ENCODE measurements at regions not wholly inside any gene's neighbourhood (a gene's known extent, or its start where the extent isn't known, plus 50 kb on each side); places are given as distances from the start of the nearest gene placed in this dataset.
"Not testable (repeated sequence)": the region's sequence is repeated elsewhere in the genome, so short reads cannot be mapped to it uniquely, and the experiment has no call there.

DNA sequence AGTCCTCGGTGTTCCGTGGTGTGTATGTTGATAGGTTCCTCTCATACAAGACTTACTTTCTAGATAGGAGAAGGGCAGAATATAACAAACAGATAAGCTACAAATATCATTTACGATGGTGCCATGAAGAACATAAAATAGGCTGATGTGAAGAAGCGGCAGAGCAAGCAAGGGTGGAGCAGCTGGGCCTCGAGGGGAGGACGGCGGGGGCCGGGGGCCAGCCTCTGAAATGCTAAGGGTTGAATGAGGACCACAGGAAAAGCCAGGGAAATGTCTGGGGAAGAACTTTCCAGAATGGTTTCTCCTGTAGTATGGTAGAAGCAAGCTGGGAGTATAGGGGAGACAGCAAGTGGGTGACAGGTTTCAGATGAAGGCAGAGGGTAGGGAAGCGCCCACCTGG is 529.5 kb downstream of the LIG4 start:
- DNase-seq (ENCODE audit: low read depth in 2 of 2, low spot score in 1 of 2), result no peak

DNA sequence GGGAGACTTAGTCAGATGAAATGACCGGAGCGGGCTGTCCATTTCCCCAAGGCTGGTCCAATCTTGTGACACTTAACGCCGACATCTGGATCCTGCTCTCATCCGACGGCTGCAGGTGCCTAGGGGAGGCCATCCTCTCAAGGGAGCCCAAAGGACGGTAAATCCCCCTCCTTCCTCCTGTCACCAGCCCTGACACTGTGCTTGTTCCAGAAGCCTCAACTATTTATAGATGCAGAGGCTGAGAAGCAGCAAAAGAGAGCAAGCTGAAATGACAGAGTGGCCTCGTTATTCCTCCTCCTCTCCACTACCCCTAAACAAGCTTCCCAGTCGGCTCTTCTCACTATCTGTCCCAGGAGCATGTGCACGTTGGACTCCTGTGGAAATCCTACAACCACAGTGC is 533.7 kb downstream of the LIG4 start:
- no peak for DNase-seq (ENCODE audit: low read depth in 2 of 2, low spot score in 1 of 2)

DNA sequence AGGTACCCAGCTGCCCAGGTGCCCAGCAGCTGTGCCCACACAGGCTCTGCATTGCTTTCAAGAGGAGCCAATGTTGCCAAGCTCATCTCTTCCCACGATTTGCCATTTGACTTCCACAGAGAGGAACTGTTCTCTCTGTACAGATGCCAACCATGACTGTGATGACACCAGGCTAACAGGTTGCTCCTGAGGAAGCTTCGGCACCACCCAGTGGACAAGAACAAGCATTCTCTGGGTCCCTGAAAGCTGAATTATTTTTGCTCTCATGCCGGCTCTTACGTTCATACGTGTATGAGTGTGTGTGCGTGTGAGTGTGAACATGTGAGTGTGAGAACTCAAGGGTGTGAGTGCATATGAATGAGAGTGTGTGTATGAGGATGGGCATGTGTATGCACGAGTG is 535.2 kb downstream of the LIG4 start:
- DNase-seq (ENCODE audit: low read depth in 2 of 2, low spot score in 1 of 2), result no peak

DNA sequence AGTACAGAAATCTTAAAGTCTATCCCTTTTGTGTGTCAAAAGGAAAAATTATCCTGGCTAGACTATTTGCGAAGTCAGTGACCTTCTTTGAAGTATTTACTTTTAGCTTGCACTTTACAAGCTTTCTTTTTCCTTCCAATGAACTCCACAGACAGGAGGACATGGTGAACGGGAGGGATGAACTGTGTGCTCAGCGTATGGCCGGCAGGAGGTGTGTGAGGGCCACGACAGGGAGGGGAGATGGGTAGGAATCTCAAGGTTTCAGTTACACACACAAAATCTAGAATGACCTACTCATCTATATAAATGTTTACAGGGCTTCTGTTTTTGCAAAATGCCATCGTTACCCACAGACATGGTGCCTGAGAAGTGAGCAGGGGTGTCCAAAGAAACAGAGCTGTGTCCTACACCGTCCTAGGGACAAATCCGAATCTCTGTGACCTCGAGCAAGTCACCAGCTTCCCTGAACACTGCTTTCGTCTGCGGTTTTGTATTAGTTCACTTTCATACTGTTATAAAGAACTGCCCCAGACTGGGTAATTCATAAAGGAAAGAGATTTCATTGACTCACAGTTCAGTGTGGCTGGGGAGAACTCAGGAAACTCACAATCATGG is 537.2 kb downstream of the LIG4 start:
- DNase-seq (ENCODE audit: low read depth in 2 of 2, low spot score in 1 of 2), result no peak

DNA sequence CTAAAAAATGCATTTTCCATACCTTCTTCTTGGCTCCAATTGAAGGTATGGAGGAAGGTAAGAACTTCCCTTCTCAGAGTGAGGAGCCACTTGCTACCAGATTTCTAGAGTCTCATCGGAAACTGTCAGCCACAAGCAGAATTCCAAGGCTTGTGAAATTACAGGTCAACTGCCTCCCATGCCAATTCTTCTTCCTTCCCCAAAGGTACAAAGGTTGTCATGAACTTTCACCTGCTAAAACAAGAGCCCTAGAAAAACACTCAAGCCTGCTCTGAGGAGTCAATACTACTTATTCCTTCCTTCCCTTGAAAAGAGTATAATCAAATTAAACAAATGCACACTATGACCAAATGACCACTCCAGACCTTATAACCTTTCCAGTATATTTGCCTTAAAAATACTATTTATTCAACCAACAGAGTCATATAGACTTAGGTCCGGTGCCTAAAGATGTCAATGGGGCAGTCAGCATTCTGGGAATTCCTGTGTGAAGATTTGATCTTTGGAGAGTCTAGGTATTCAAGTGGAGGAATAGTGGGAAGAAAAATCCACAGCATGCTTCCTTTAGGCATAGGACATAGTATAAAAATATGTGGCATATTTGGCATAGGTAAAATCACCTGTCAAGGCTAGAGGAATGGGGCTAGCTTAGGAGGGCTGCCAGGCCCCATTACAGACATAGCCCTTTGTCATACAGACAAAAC is 539.3 kb downstream of the LIG4 start:
- no peak for DNase-seq (ENCODE audit: low read depth in 2 of 2, low spot score in 1 of 2)

DNA sequence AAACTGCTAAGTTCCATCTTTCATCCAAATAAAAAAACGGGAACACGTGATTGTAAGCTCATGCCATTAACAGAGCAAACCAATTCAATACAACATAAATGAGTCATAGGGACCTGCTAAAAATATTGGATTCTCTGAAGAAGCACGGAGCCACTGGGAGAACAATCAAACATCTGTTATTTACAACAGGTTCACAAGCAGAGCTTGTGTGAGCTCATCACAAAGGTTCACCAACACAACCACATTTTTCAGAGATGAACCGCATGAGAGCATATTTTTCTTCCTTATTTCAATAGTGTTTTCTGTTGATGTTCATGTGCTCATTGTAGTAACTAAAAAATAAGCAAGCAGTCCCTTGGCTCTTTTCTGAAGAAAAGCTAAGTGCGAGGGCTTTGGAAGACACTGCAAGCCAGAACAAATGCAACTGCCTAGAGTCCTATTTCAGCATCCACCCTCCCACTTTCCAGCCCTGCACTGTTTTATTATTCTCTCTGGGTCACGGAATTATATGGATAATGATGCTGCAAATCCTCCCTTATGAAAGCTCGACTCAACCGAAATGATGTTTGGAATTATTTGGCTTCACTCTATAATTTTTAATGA is 545.8 kb downstream of the LIG4 start:
- DNase-seq (ENCODE audit: low read depth in 2 of 2, low spot score in 1 of 2), result no peak

DNA sequence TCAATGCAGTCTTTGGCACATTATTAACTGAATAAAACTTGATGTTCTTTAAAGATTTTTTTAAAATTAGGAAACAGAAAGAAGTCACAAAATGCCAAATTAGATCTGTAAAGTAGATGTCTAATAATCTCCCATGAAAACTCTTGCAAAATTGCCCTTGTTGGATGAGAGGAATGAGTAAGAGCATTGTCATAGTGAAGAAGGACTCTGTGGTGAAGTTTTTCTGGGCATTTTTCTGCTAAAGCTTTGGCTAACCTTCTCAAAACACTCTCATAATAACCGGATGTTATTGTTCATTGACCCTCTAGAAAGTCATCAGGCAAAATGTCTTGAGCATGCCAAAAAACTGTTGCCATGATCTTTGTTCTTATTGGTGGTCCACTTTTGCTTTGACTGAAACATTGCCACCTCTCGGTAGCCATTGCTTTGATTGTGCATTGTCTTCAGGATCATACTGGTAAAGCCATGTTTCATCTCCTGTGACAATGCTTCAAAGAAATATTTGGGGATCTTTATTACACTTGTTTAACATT is 549.3 kb downstream of the LIG4 start:
- DNase-seq (ENCODE audit: low read depth in 2 of 2, low spot score in 1 of 2), result no peak

DNA sequence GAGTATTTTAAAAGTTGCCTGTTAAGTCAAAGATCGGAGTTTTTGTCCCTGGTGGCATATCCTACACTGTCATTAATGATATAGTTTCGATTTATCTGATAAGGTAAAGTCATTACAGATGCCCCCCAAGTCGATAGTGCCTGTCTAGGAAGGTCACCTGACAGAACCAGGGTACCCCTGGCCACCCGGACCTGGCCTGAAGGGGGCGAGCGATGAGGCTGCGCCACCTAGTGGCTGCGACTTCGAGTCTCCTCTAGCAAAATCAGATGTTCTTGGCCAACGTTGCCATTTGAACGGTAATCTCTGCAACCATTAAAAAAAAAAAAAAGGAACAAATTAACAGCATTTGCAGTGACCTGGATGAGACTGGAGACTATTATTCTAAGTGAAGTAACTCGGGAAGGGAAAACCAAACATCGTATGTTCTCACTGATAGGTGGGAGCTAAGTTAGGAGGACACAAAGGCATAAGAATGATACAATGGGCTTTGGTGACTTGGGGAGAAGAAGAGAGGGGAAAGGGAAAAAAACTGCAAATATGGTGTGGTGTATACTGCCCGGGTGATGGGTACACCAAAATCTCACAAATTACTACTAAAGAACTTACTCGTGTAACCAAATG is 565.1 kb downstream of the LIG4 start:
- no peak for DNase-seq (ENCODE audit: low read depth in 2 of 2, low spot score in 1 of 2)

DNA sequence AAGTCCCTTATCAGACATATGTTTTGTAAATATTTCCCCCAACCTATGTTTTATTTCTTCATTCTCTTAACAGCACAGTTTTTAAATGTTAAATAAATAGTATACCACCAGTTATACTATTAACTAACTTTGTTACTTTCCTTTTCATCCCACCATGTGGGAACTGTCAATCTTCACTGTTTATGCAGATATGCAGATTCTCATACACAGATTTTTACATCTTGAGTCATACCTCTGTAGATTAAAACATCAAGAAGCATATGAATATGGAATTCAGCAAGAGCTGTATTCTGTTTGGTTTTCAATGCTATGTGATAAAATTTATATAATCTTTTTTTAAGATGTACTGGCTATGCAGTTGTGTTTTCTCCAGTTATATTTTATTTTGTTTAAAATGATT is 566.3 kb downstream of the LIG4 start:
- no peak for DNase-seq (ENCODE audit: low read depth in 2 of 2, low spot score in 1 of 2)

DNA sequence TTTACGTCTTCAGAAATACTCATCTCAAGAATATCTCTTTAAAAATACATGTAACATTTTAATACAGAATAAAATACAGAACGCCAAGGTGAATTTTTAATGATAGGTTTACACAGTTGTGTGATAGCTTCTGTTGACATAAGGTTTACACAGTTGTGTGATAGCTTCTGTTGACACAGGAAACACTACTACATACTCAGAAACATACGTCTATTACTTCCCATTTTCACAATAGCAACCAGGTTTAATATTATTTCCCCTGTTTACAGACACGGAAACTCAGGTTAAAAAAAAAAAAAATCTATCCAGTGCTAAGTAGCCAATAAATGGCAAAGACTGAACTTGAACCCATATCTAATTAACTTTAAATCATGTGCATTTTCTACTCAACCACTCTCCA is 571.2 kb downstream of the LIG4 start:
- no peak for DNase-seq (ENCODE audit: low read depth in 2 of 2, low spot score in 1 of 2)

DNA sequence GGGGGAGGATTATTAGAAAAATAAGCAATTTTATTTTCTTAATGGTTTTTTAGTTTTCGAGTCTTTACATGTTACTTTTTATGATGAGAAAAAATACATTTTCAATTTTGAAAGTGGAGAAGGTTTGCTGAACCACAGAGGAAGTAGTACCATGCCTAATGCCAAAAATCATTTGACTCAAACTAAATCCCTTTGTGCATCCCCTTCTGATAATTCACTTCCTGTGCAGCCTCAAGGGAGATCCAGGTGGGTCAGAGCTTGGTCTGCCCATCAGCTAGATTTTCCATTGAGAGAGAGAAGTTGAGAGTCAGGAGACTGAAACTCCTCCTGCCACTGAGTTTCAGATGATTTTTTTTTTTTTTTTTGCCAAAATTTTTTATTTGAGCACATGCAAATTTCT is 571.7 kb downstream of the LIG4 start:
- DNase-seq (ENCODE audit: low read depth in 2 of 2, low spot score in 1 of 2), result no peak

DNA sequence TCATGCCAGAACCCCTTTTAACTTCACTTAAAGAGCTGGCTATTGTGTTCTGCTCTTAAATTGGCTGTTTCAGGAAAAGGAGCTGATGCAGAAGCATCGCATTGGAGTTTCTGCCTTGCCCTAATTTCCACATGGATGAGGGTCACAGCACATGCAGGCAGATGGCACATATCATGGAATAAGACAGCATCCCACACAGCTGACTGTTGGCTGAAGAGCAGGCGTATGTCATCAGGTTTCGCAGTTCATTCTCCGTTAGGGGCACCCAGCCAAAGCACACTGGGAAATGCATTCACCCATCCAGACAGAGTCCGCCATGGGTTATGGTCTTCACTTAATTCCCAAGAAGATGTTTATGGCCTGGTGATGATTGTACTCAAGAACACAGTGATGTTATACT is 572.5 kb downstream of the LIG4 start:
- DNase-seq (ENCODE audit: low read depth in 2 of 2, low spot score in 1 of 2), result no peak

DNA sequence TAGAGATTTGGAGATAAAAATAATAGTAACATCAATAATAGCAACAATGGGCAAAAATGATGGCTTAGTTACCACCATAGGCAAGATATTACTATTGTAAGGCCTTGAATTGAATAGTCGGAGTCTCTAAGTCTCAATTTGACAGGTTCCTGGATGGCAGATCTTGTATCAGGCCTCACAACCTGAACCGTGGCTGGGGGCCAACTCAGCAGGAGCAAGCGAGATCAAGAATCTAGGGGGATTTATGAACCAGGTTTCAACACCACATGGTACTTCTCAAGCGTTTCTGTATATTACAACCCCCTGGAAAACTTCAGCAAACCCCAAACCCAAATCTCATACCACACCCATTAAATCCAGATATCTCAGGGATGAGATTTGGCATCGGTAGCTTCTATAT is 573.8 kb downstream of the LIG4 start:
- no peak for DNase-seq (ENCODE audit: low read depth in 2 of 2, low spot score in 1 of 2)

DNA sequence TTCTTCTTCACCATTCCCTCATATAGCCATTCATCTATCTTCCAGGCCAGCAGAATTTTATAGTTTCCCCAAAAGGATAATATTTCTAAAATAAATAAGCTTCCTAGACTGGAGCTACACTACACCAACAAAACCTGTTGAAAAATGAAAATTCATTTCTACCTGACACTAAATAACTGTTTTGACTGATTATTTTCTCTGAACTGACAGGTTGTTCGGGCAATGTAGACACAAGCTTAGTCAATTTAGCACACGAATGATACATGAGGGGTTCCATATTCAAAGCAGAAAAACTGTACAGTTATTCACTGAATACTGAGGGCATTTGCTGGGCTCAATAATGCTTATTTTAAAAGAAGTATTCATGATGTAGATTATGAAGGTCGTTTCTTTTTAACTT is 589.7 kb downstream of the LIG4 start:
- DNase-seq (ENCODE audit: low read depth in 2 of 2, low spot score in 1 of 2), result no peak

DNA sequence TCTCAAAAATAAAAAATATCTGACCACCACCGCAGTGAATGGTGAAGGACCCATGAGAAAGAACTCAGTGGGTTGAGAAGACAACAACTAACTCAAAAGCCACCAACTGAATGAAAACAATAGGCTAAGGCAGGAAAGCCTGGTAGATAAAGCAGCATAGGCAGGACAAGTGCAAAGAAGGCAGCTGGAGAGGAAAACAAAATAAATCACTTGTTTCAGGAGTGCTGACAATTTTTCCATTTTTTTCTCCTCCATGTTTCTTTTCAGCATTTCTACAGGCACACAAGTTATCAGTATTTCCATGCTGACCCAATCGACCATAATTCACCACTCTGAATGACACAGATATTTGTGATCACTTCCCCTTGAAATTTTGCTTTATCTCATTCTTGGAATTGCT is 597.8 kb downstream of the LIG4 start:
- DNase-seq (ENCODE audit: low read depth in 2 of 2, low spot score in 1 of 2), result no peak

DNA sequence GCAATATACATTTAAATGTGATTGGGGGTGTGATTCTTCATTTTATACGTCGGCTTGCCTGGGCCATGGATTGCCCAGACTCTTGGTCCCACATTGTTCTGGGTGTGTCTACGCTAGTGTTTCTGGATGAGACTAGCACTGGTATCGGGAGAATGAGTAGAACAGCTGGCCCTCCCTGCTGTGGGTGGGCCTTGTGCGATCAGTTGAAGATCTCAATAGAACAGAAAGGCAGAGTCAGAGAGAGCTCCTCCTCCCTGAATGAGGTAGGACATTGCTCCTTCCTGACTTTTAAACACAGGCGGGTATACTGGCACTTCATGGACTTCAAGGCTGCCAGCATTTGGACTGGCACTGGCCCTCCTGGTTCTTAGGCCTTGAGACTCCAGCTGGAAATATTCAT is 603.0 kb downstream of the LIG4 start:
- no peak for DNase-seq (ENCODE audit: low read depth in 2 of 2, low spot score in 1 of 2)

DNA sequence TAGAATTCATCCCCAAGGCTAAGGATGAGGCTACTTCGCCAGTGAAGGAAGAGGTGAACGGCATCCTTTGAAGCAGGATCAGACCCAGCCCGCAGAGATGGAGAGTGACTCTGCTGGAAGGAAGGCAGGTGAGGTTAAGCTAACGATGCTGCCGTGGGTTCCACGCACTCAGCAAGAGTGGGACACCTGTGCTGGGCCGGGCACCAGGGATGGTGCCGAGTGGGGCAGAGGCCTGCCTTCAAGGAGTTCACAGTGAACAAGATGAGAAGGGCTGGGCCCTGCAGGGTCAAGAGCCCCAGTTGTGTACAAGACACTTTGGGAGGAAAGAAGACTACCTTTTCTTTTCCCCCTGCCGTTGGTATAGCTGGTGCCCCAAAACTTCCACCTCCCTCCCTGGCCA is 606.6 kb downstream of the LIG4 start:
- no peak for DNase-seq (ENCODE audit: low read depth in 2 of 2, low spot score in 1 of 2)

DNA sequence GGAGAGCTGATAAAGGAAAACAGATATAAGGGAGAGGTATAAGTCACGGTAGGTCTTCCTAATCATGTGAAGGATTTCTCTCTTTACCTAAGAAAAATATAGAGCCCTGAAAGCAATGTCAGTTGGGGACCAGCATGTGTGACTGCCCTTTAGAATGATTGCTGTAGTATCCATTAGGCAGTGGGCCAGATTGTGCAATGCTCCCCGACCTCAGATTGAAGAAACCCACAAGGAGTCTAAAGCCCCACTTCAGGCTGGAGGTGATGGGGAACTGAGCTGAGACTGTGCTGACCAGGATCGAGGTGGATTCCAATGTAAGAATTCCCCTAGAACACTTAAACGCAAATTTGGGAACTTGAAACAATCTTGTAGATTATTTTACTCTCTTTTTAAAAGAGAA is 614.4 kb downstream of the LIG4 start:
- DNase-seq (ENCODE audit: low read depth in 2 of 2, low spot score in 1 of 2), result no peak

DNA sequence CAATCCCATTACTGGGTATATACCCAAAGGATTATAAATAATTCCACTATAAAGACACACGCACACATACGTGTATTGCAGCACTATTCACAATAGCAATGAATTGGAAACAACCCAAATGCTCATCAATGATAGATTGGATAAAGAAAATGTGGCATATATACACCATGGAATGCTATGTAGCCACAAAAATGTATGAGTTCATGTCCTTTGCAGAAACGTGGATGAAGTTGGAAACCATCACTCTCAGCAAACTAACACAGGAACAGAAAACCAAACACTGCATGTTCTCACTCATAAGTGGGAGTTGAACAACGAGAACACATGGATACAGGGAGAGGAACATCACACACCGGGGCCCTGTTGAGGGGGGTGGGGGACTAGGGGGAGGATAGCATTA is 619.0 kb downstream of the LIG4 start:
- not testable (repeated sequence) for DNase-seq (ENCODE audit: low read depth in 2 of 2, low spot score in 1 of 2)

DNA sequence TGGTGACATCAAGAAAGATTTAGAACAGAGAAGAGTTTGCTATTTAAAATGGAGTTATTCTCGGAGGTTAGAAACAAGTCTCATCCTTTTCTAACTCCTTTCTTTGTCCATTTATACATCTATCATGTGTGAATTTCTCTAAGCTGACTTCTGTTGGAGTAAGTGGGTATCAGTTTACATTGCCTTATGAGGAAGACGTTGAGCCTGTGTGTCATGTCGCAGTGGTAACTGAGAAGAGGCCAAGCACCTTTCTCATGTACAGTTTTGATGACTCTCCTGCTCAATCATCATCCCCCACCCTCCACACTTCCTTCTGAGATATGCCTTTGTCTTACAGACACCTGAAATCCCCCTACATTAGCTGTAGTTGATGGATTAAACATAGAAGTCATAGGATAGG is 624.8 kb downstream of the LIG4 start:
- DNase-seq (ENCODE audit: low read depth in 2 of 2, low spot score in 1 of 2), result no peak

DNA sequence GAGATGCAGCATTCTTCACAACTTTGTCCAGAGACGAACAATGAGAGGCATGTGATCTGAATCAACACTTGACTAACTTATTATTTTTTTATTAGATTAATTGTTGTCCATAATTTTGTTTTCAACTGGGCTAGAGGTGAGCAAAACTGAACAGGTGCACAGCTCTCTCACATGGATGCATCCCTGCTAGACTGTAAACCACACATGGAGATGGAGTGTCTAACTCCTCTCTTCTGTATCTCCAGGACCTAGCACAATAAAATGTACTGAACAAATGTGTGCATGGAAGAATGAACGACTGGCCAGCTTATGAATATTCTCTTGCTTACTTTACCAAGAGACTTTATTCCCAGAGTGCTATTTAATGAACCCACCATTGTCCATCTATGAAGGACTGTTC is 627.7 kb downstream of the LIG4 start:
- no peak for DNase-seq (ENCODE audit: low read depth in 2 of 2, low spot score in 1 of 2)

DNA sequence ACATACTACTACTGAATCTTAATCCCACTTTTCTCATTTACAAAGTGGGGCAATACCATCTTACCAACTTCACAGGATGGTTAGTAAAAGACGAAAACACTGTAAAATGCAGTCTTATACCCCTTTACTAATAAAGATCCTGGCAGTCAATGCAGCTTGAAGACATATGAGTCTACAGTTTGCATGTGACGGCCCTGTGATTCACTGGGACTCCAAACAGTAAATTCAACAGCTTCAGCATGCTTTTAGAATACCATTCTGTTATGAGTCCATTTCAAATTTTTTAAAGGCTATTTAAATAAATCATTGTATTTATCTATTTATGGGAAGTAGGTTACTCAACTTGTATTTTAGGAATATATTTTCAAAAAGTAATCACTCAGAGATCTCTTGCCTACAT is 629.1 kb downstream of the LIG4 start:
- DNase-seq (ENCODE audit: low read depth in 2 of 2, low spot score in 1 of 2), result no peak
